Stimulated activated CD4-positive, alpha-beta T cell treated with anti-CD3 and anti-CD28 coated beads, Interleukin-2, amount 100 ng/mL, for 48 hours (primary cell): ENCODE measurements at regions not wholly inside any gene's neighbourhood (a gene's known extent, or its start where the extent isn't known, plus 50 kb on each side); places are given as distances from the start of the nearest gene placed in this dataset.
"Not testable (repeated sequence)": the region's sequence is repeated elsewhere in the genome, so short reads cannot be mapped to it uniquely, and the experiment has no call there.

Experiments
- DNase-seq, 2 donors: peaks; one replicate each; pipeline ENCODE4 v3.0.0-alpha.2; 2020

GRCh38 chr6:159590835-159591234 lies 102.2 kb downstream of the SOD2 start:
- DNase-seq = no peak

DNA sequence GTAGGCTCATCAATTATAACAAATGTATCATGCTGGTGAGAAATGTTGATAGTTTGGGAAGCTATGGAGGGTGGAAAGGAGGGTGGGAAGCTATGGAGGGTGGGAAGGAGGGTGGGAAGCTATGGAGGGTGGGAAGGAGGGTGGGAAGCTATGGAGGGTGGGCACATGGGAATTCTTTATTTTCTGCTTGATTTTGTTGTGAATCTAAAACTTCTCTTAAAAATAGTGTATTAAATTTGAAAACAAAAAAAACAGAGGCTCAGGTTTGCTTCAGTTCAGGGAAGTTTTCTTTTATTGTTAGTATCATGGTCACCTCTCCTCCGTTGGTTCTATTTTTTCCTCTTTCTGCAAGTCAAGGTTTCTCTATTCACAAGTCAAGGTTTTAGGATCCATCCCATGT lies 106.4 kb downstream of the SOD2 start:
- DNase-seq = no peak

DNA sequence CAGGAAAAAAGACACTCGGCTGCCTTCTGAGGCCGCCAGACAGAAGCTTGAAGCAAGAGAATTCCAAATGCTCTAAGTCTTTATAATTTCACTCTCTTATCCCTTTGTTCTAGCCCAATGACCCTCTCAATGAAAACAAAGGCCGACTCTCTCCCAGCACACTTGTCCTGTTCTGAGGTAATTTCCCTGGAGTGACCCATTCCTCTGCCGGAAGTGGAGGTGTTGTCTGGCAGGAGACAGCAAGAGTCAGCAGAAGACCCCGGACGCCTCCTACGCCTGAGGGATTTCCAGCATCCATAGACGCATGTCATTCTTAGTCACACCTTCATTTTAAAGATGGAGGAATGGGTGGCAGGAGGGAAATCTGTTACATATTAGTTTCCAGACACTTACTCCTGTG lies 110.3 kb downstream of the SOD2 start:
- no peak for DNase-seq

DNA sequence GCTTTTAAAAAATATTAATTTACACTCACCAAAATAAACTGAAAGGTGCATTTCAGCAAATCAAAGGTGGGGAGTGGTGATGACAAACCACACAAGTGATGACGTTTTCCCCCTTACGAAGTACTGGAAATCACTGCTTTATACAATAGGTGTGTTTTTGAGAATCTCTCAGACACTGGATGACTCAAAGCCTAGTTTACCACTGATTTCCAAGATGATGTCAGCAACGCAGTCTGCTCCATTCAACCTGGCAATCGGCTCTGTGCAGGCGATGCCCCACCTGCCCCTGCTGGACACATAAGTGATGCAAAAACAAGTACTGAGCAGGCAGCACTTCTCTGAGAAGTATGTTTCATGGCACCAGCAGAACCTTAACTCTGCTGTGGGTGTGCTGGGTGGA lies 114.4 kb downstream of the SOD2 start:
- DNase-seq = no peak

DNA sequence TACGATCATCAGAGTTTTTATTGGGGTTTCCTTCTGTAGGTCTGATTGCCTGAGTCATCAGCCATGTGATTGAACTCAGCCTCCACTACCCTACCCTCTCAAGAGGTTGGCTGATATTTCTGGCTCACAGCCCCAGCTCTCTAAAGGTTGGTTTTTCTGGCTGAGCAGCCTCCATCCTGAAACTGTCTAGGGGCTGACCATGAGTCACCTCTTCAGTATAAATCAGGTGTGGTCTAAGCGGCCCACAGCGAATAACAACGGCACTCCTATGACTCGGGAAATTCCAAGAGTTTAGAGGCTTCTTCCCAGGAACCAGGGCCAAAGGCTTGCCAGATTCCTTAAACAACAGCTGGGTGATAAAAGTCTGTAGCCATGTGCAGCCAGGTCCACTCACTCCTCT lies 115.5 kb downstream of the SOD2 start:
- DNase-seq = no peak

- no peak for DNase-seq
Observed at GRCh38 chr6:159572439-159573110, 120.5 kb downstream of the SOD2 start.

DNA sequence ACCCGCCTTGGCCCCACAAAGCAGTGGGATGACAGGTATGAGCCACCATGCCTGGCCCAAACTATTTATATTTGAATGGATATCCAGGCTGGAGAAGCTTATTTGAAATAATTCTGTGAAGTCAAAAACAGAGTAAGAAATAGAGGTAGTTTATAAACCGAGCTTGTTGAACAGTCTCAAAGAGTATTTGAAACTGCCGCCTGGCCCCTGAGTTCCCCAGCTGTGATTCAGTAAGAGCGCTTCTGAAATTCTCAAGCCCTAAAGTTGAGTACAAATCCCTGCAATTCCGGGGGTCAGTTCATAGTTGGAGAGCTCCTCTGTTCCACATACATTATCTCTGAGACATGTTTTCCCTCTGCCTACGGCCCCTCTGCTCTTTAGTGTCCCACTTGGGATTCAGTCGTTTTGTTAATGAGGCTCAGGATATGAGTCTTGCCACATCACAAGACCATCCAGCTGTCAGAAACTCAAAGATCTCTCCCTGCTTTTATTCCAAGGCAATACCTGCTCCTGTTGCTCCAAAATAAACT lies 127.8 kb downstream of the SOD2 start:
- DNase-seq = no peak

- DNase-seq = no peak
Observed at GRCh38 chr6:159564456-159564855, 128.6 kb downstream of the SOD2 start.

DNA sequence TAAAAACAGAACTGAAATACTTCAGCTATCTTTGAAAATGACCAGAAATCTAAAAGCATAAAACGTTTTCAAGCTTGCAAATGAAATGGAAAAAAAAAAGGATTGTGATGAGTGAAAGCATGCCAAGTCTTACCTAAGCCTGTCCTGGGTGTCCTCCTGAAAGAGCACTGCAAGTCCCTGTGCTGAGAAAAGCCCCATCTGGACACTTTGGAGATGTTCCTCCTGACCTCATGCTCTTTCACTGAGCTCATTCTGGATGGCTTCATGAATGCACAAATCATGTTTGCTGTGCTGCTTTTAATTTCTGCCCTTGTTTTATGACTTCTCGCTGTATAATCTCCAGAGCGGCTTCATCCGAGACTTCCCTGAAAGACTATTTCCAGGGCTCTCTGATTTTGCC lies 136.0 kb downstream of the SOD2 start:
- no peak for DNase-seq

DNA sequence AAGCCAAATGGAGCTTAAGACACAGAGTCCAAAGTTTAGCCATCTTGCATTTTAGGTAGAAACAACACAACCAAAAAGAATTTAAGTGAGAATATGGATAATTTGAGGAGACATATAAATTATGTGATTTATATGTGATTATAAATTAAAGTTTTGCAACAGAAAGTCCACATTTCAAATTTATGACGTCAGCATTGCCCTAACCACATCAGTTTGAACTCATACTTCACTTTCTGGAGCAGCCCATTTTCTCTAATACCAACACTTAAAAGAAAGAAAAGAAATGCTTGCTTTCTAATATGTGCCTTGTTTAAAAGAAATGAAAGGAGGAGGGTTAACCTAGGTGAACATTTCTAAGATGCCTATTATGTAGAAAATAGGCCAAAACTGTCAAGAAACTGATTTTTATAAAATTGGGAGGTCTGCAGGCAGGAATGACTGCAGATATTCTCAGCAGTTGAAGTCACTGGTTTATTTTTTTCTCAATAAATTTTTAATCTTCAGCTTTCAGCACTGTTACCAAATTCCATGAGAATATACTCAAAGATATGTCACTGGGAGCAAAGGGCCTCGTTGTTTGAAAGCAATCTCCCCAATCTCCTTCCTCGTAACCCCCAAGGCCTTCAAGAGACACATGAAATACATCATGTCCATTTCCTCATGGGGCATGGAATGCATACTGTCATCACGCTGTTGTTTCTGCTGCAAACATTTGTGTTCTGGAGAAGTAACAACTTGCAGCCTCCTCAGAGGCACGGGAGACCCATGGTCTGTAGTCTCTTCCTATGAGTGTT lies 137.8 kb downstream of the SOD2 start:
- DNase-seq = no peak

DNA sequence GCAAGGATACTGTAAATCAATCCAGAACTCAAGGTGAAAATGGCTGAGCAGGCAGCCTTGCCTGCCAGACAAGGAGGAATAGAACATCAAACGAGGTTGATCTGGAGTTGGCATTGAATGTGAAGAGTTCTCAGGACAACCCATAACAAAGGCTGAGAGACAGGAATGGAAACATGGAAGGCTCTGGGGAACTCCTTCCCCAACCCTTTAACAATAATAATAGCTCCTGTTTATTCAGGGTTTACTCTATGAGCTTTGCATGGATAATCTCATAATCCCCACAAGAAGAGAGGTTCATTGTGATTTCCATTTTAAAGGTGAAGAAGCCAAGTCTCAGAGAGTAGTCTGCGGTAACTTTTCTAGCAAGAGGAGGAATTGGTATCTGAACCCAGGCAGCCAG lies 151.7 kb downstream of the SOD2 start:
- DNase-seq = no peak

- DNase-seq = no peak
Observed at GRCh38 chr6:159540883-159541282, 152.2 kb downstream of the SOD2 start.

DNA sequence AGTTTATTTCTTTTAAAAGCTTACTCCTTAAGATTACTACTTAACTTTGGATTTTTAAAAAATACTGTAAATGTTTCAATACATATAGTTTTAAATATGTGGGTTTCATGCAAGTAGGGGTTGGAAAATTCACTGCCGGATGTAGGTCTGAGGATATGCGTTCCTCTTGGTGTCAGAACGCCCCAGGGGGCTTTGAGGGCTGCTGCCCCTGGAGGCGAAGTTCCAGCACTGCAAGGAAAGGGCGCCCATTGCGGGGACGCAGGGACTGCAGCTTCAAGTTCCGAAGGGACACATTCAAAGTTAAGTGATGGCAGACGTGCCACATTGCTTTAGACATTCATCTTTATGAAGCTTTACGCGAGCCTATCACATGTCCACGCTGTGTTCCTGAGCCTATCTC lies 152.9 kb downstream of the SOD2 start:
- no peak for DNase-seq

GRCh38 chr6:159538031-159538430 lies 155.0 kb downstream of the SOD2 start:
- DNase-seq = not testable (repeated sequence)

- no peak for DNase-seq
Observed at GRCh38 chr6:159535656-159536350, 157.2 kb downstream of the SOD2 start.

DNA sequence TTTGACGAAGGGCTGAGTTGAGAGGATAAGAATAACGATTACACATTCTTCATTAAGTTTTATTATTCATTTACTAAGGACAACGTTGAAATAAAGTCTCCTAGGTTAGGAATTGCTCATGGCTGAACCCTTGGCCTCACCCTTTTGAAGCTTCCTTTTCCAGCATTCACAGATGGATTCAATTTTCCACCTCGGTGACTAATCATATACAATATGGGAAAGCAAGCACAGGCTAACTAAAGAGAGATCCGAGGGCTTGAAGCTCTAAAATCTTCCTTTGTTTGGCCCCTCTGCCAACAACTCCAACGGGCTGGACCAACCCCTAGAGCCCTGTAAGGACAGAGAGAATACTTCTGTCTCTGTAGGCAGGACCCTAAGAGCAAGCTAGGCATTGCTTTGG lies 159.5 kb downstream of the SOD2 start:
- no peak for DNase-seq

DNA sequence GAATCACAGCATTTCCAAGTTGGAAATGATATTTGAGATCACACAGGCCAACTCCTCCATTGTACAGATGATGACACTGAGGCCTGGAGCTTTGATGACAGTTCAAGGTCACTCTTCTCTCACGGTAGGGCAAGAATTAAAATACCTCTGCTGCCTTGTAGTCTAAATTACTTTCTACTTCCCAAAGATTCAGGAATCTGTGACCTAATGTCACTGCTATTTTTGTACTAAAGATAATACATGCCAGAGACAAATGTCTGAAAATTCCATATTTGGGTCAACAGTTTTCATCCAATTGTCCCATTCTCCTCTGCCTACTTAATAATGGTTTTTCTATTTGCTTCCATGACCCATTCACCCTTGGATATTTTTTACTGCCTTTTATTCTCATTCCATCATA lies 160.0 kb downstream of the SOD2 start:
- no peak for DNase-seq

- no peak for DNase-seq
Observed at GRCh38 chr6:159532155-159532554, 160.9 kb downstream of the SOD2 start.

DNA sequence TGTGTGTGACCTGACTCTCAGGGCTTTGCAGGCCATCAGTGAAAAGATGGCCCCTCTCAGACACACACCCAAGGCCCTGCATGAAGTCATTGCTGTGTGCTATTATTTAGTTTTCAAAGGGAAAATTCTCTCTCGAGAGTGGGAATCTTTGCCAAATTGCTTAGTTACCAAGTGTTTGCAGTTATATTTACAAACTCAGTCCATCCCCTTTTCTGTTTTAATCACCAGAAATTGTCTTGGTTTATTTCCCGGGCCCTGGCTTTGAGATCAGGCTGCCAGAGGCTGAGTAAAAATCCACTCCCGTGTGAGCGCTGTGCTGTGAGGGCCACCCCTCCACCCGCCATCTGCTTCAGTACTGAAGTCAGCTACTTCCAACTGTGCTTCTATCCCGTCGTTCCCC lies 163.1 kb downstream of the SOD2 start:
- DNase-seq = no peak

GRCh38 chr6:159527351-159527750 lies 165.7 kb downstream of the SOD2 start:
- DNase-seq = no peak

- no peak for DNase-seq
Observed at GRCh38 chr6:159525445-159526025, 167.5 kb downstream of the SOD2 start.

DNA sequence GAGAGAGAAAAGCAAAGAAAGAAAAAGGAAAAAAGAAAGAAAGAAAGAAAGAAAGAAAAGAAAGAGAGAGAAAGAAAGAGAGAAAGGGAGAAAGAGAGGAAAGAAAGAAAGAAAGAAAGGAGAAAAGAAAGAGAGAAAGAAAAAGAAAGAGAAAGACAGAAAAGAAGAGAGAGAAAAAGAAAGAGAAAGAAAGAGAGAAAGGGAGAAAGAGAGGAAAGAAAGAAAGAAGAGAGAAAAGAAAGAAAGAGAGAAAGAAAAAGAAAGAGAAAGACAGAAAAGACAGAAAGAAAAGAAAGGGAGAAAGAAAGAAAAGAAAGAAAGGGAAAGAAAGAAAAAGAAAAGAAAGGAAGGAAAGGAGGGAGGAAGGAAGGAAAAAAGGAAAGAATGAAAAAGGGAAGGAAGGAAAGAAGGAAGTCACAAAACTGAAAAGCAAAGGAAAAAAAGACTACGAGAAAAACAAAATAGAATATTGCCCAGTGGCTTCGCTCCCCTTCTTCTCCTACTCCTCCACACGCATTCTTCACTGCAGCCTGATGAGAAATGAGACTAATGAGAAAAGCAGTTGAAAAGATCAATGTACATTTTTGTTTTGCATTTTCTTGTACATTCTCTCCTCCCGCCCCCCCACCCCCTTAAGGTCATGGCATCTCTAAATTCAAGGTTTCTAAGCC lies 170.0 kb downstream of the SOD2 start:
- DNase-seq = no peak

DNA sequence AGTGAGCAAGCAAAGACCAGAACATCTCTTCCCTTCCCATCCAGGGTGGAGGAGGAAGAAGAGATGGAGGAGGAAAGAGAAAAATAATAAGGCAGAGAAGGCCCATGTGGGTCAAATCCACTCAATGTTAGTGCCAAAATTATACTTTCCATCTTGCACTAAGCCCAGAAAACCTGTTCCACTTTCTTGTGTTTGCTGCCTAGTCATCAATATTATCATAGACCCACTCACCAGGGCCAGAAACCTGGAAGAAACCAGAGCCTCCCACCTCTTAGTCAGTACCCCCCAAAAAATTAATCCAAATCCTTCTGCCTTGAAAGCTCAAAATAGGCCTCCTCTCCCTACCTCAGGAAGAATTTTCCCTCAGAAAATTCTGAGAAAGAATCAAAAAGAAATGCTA lies 171.1 kb downstream of the SOD2 start:
- DNase-seq = no peak
